ENCODE measurements at regions not wholly inside any gene's neighbourhood (a gene's known extent, or its start where the extent isn't known, plus 50 kb on each side); places are given as distances from the start of the nearest gene placed in this dataset.
"Not testable (repeated sequence)": the region's sequence is repeated elsewhere in the genome, so short reads cannot be mapped to it uniquely, and the experiment has no call there.

GRCh38 chr1:239107676-239108075, 278.7 kb upstream of the CHRM3 start:
- no peaks in the 10 kb centered on the region for H3K27me3 ChIP-seq (replicated peaks; ENCODE audit: control insufficient read depth, insufficient read depth, low read length)
- H3K9ac ChIP-seq (ENCODE audit: low read length), result no peak overlapping the region
- H3K36me3 ChIP-seq (ENCODE audit: control insufficient read depth, insufficient read depth, low read length, severe bottlenecking), result no peaks in the 10 kb centered on the region
- no peaks in the 10 kb centered on the region for H3K9me3 ChIP-seq (ENCODE audit: control insufficient read depth, low read length)
- no peaks in the 10 kb centered on the region for H3K4me1 ChIP-seq (ENCODE audit: control insufficient read depth, insufficient read depth, low read length)
- no peak overlapping the region for H3K4me3 ChIP-seq (ENCODE audit: low read length)
- no peak for DNase-seq (ENCODE audit: low read depth)

DNA sequence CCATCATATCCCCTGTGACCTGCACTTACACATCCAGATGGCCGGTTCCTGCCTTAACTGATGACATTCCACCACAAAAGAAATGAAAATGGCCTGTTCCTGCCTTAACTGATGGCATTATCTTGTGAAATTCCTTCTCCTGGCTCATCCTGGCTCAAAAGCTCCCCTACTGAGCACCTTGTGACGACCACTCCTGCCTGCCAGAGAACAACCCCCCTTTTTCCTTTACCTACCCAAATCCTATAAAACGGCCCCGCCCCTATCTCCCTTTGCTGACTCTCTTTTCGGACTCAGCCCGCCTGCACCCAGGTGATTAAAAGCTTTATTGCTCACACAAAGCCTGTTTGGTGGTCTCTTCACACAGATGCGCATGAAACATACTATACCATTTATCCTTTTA, 279.7 kb upstream of the CHRM3 start:
- H3K4me3 ChIP-seq (ENCODE audit: low read length); H3K9ac ChIP-seq (ENCODE audit: low read length); H3K9me3 ChIP-seq (ENCODE audit: control insufficient read depth, low read length); H3K4me1 ChIP-seq (ENCODE audit: control insufficient read depth, insufficient read depth, low read length); H3K36me3 ChIP-seq (ENCODE audit: control insufficient read depth, insufficient read depth, low read length, severe bottlenecking); DNase-seq (ENCODE audit: low read depth); H3K27me3 ChIP-seq (replicated peaks; ENCODE audit: control insufficient read depth, insufficient read depth, low read length): not testable (repeated sequence)

GRCh38 chr1:239098400-239099037, 287.8 kb upstream of the CHRM3 start:
- H3K4me3 ChIP-seq (ENCODE audit: low read length), result no peak overlapping the region
- H3K27me3 ChIP-seq (replicated peaks; ENCODE audit: control insufficient read depth, insufficient read depth, low read length), result no peaks in the 10 kb centered on the region
- no peak for DNase-seq (ENCODE audit: low read depth)
- no peaks in the 10 kb centered on the region for H3K36me3 ChIP-seq (ENCODE audit: control insufficient read depth, insufficient read depth, low read length, severe bottlenecking)
- H3K9ac ChIP-seq (ENCODE audit: low read length), result no peak overlapping the region
- H3K9me3 ChIP-seq (ENCODE audit: control insufficient read depth, low read length), result no peaks in the 10 kb centered on the region
- no peaks in the 10 kb centered on the region for H3K4me1 ChIP-seq (ENCODE audit: control insufficient read depth, insufficient read depth, low read length)

GRCh38 chr1:239091537-239091936, 294.8 kb upstream of the CHRM3 start:
- Histone ChIP-seq H3K9me3 (ENCODE audit: control insufficient read depth, low read length) (no peaks in the 10 kb centered on the region), H3K36me3 (ENCODE audit: control insufficient read depth, insufficient read depth, low read length, severe bottlenecking) (no peaks in the 10 kb centered on the region), H3K9ac (ENCODE audit: low read length) (no peak overlapping the region), H3K4me1 (ENCODE audit: control insufficient read depth, insufficient read depth, low read length) (no peaks in the 10 kb centered on the region), H3K27me3 (replicated peaks; ENCODE audit: control insufficient read depth, insufficient read depth, low read length) (no peaks in the 10 kb centered on the region), H3K4me3 (ENCODE audit: low read length) (no peak overlapping the region)
- no peak for DNase-seq (ENCODE audit: low read depth)

- H3K9ac ChIP-seq (ENCODE audit: low read length), result no peak overlapping the region
- no peaks in the 10 kb centered on the region for H3K4me1 ChIP-seq (ENCODE audit: control insufficient read depth, insufficient read depth, low read length)
- no peaks in the 10 kb centered on the region for H3K36me3 ChIP-seq (ENCODE audit: control insufficient read depth, insufficient read depth, low read length, severe bottlenecking)
- H3K27me3 ChIP-seq (replicated peaks; ENCODE audit: control insufficient read depth, insufficient read depth, low read length), result no peaks in the 10 kb centered on the region
- peaks cover 7% of the 10 kb centered on the region for H3K9me3 ChIP-seq (ENCODE audit: control insufficient read depth, low read length)
- no peak overlapping the region for H3K4me3 ChIP-seq (ENCODE audit: low read length)
- no peak for DNase-seq (ENCODE audit: low read depth)
These were observed 301.8 kb upstream of the CHRM3 start for GRCh38 chr1:239084459-239085080.

- H3K9ac ChIP-seq (ENCODE audit: low read length); H3K4me1 ChIP-seq (ENCODE audit: control insufficient read depth, insufficient read depth, low read length); H3K36me3 ChIP-seq (ENCODE audit: control insufficient read depth, insufficient read depth, low read length, severe bottlenecking); H3K4me3 ChIP-seq (ENCODE audit: low read length); H3K9me3 ChIP-seq (ENCODE audit: control insufficient read depth, low read length); DNase-seq (ENCODE audit: low read depth); H3K27me3 ChIP-seq (replicated peaks; ENCODE audit: control insufficient read depth, insufficient read depth, low read length): not testable (repeated sequence)
These were observed 304.4 kb upstream of the CHRM3 start for GRCh38 chr1:239081947-239082346.

- Histone ChIP-seq H3K4me3 (ENCODE audit: low read length) (no peak overlapping the region), H3K9me3 (ENCODE audit: control insufficient read depth, low read length) (peaks cover 5% of the 10 kb centered on the region), H3K4me1 (ENCODE audit: control insufficient read depth, insufficient read depth, low read length) (no peaks in the 10 kb centered on the region), H3K9ac (ENCODE audit: low read length) (no peak overlapping the region), H3K36me3 (ENCODE audit: control insufficient read depth, insufficient read depth, low read length, severe bottlenecking) (no peaks in the 10 kb centered on the region), H3K27me3 (replicated peaks; ENCODE audit: control insufficient read depth, insufficient read depth, low read length) (no peaks in the 10 kb centered on the region)
- DNase-seq (ENCODE audit: low read depth), result no peak
These were observed 318.9 kb upstream of the CHRM3 start for GRCh38 chr1:239067480-239067879.

- H3K9me3 ChIP-seq (ENCODE audit: control insufficient read depth, low read length), result peaks cover 5% of the 10 kb centered on the region
- H3K9ac ChIP-seq (ENCODE audit: low read length), result no peak overlapping the region
- no peaks in the 10 kb centered on the region for H3K27me3 ChIP-seq (replicated peaks; ENCODE audit: control insufficient read depth, insufficient read depth, low read length)
- H3K4me3 ChIP-seq (ENCODE audit: low read length), result no peak overlapping the region
- H3K36me3 ChIP-seq (ENCODE audit: control insufficient read depth, insufficient read depth, low read length, severe bottlenecking), result no peaks in the 10 kb centered on the region
- no peaks in the 10 kb centered on the region for H3K4me1 ChIP-seq (ENCODE audit: control insufficient read depth, insufficient read depth, low read length)
- DNase-seq (ENCODE audit: low read depth), result no peak
These were observed 319.3 kb upstream of the CHRM3 start for GRCh38 chr1:239067058-239067457.

GRCh38 chr1:239061770-239062169, 324.6 kb upstream of the CHRM3 start:
- H3K4me1 ChIP-seq (ENCODE audit: control insufficient read depth, insufficient read depth, low read length), result no peaks in the 10 kb centered on the region
- H3K4me3 ChIP-seq (ENCODE audit: low read length), result no peak overlapping the region
- DNase-seq (ENCODE audit: low read depth), result no peak
- no peak overlapping the region for H3K9ac ChIP-seq (ENCODE audit: low read length)
- H3K27me3 ChIP-seq (replicated peaks; ENCODE audit: control insufficient read depth, insufficient read depth, low read length), result no peaks in the 10 kb centered on the region
- H3K9me3 ChIP-seq (ENCODE audit: control insufficient read depth, low read length), result no peaks in the 10 kb centered on the region
- H3K36me3 ChIP-seq (ENCODE audit: control insufficient read depth, insufficient read depth, low read length, severe bottlenecking), result no peaks in the 10 kb centered on the region

DNA sequence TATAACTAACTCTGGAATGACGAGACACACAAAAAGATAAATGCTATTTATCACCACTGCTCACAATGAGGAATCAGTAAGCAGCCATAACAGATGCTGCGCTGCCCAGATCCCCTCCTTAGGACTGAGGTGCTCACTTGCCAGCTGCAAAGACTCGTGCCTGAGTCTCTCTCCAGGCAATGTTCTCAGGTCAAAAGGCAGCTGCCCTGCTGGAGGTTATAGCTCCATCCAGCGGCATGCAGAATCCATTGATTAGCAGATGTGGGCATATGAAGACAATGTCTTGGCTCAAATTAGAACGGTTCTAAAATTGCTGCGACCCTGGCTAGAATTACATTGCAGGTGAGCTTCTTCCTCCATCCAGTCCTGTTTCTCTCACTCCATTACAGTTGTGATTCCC, 328.2 kb upstream of the CHRM3 start:
- H3K4me3 ChIP-seq (ENCODE audit: low read length), result no peak overlapping the region
- H3K36me3 ChIP-seq (ENCODE audit: control insufficient read depth, insufficient read depth, low read length, severe bottlenecking), result no peaks in the 10 kb centered on the region
- H3K9me3 ChIP-seq (ENCODE audit: control insufficient read depth, low read length), result peaks cover 5% of the 10 kb centered on the region
- no peak overlapping the region for H3K9ac ChIP-seq (ENCODE audit: low read length)
- no peaks in the 10 kb centered on the region for H3K4me1 ChIP-seq (ENCODE audit: control insufficient read depth, insufficient read depth, low read length)
- no peak for DNase-seq (ENCODE audit: low read depth)
- H3K27me3 ChIP-seq (replicated peaks; ENCODE audit: control insufficient read depth, insufficient read depth, low read length), result no peaks in the 10 kb centered on the region

GRCh38 chr1:239056940-239057339, 329.4 kb upstream of the CHRM3 start:
- H3K4me3 ChIP-seq (ENCODE audit: low read length), result no peak overlapping the region
- peaks cover 5% of the 10 kb centered on the region for H3K9me3 ChIP-seq (ENCODE audit: control insufficient read depth, low read length)
- H3K4me1 ChIP-seq (ENCODE audit: control insufficient read depth, insufficient read depth, low read length), result no peaks in the 10 kb centered on the region
- no peaks in the 10 kb centered on the region for H3K27me3 ChIP-seq (replicated peaks; ENCODE audit: control insufficient read depth, insufficient read depth, low read length)
- no peak for DNase-seq (ENCODE audit: low read depth)
- H3K36me3 ChIP-seq (ENCODE audit: control insufficient read depth, insufficient read depth, low read length, severe bottlenecking), result no peaks in the 10 kb centered on the region
- no peak overlapping the region for H3K9ac ChIP-seq (ENCODE audit: low read length)

DNA sequence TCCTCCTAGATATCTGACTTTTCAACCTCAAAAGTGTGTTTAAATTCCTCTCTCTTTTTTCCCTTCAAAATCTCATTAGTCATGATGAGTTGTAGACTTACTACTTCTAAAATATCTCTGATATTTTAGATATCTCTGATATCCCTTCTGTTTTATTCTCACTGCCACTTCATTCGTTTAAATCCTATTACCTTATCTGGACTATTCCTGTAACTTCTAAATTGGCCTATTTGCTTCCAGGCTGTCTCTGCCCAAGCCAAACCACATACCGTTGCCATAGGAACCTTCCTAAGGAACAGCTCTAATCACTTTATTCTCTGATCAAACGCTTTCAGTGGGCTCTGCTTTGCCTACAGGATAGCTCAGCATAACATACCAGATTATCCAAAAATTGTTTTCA, 333.1 kb upstream of the CHRM3 start:
- H3K4me3 ChIP-seq (ENCODE audit: low read length), result no peak overlapping the region
- DNase-seq (ENCODE audit: low read depth), result no peak
- H3K27me3 ChIP-seq (replicated peaks; ENCODE audit: control insufficient read depth, insufficient read depth, low read length), result no peaks in the 10 kb centered on the region

More for the DNA sequence above, 333.1 kb upstream of the CHRM3 start:
- H3K9me3 ChIP-seq (ENCODE audit: control insufficient read depth, low read length), result peaks cover 5% of the 10 kb centered on the region
- H3K36me3 ChIP-seq (ENCODE audit: control insufficient read depth, insufficient read depth, low read length, severe bottlenecking), result no peaks in the 10 kb centered on the region
- no peak overlapping the region for H3K9ac ChIP-seq (ENCODE audit: low read length)
- H3K4me1 ChIP-seq (ENCODE audit: control insufficient read depth, insufficient read depth, low read length), result no peaks in the 10 kb centered on the region

All from adipocyte (in vitro differentiated cells).